ENCODE measurements at regions not wholly inside any gene's neighbourhood (a gene's known extent, or its start where the extent isn't known, plus 50 kb on each side); places are given as distances from the start of the nearest gene placed in this dataset.
"Not testable (repeated sequence)": the region's sequence is repeated elsewhere in the genome, so short reads cannot be mapped to it uniquely, and the experiment has no call there.

DNA sequence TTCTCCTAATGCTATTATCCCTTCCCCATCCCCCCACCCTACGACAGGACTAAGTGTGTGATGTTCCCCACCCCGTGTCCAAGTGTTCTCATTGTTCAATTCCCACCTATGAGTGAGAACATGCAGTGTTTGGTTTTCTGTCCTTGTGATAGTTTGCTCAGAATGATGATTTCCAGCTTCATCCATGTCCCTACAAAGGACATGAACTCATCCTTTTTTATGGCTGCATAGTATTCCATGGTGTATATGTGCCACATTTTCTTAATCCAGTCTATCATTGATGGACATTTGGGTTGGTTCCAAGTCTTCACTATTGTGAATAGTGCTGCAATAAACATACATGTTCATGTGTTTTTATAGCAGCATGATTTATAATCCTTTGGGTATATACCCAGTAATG, 183.4 kb downstream of the MSN start:
- not testable (repeated sequence) for BruUV-seq (replicated peaks)

DNA sequence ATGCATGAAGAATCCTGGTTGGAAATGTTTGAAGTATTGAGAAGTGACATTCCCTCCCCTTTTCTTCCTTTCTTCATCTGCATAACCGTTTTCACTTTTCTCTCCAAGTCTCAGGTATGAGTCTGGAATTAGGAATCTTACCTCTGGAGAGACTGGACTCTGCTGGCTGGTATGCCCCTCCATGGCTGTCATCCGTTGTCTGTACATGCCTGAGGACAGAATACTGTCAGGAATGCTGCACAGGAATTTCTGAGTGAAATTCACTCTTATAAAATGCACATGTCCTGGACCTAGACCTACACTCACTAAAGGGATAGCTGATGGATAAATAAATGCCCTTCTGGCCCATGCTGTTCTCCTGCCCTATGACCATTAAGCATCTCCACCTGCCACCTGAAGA, 179.5 kb downstream of the MSN start:
- Mint-ChIP-seq H3K27ac (ENCODE audit: unreplicated experiment) (no peak overlapping the region), H3K4me3 (ENCODE audit: unreplicated experiment) (no peak overlapping the region), H3K27me3 (ENCODE audit: insufficient read depth, unreplicated experiment) (no peaks in the 10 kb centered on the region), H3K36me3 (ENCODE audit: insufficient read depth, unreplicated experiment) (no peaks in the 10 kb centered on the region), H3K4me1 (ENCODE audit: low read depth, unreplicated experiment) (no peaks in the 10 kb centered on the region), H3K9me3 (ENCODE audit: unreplicated experiment) (no peaks in the 10 kb centered on the region)
- no peaks in the 10 kb centered on the region for H3K4me1 ChIP-seq
- intact Hi-C loops (cut with micrococcal nuclease; ENCODE audit: unreplicated experiment) = no loop called here
- no TSS peak for BruUV-seq (replicated peaks)
- CTCF ChIA-PET = no interaction called here
- H3K4me3 ChIP-seq (ENCODE audit: low read depth, low read length) = no peak overlapping the region
- POLR2A ChIA-PET = no interaction called here
- DNase-seq = no peak
- no peaks in the 10 kb centered on the region for H3K27me3 ChIP-seq (replicated peaks; ENCODE audit: control insufficient read depth, insufficient read depth, low read length)
- no peaks in the 10 kb centered on the region for H3K9me3 ChIP-seq
- H3K36me3 ChIP-seq (ENCODE audit: control insufficient read depth, insufficient read depth, low read length) = no peaks in the 10 kb centered on the region
- TF ChIP-seq, protein P1, sequence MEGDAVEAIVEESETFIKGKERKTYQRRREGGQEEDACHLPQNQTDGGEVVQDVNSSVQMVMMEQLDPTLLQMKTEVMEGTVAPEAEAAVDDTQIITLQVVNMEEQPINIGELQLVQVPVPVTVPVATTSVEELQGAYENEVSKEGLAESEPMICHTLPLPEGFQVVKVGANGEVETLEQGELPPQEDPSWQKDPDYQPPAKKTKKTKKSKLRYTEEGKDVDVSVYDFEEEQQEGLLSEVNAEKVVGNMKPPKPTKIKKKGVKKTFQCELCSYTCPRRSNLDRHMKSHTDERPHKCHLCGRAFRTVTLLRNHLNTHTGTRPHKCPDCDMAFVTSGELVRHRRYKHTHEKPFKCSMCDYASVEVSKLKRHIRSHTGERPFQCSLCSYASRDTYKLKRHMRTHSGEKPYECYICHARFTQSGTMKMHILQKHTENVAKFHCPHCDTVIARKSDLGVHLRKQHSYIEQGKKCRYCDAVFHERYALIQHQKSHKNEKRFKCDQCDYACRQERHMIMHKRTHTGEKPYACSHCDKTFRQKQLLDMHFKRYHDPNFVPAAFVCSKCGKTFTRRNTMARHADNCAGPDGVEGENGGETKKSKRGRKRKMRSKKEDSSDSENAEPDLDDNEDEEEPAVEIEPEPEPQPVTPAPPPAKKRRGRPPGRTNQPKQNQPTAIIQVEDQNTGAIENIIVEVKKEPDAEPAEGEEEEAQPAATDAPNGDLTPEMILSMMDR (IDR thresholded peaks at IDR 0.05; ENCODE audit: insufficient read depth in 1 of 2, low read depth in 1 of 2, low read length in 1 of 2, severe bottlenecking in 1 of 2, unreplicated experiment in 1 of 2) = no peak

More for the DNA sequence above, 183.4 kb downstream of the MSN start:
- H3K27ac Mint-ChIP-seq (ENCODE audit: unreplicated experiment); H3K4me3 Mint-ChIP-seq (ENCODE audit: unreplicated experiment); CTCF ChIA-PET; H3K36me3 Mint-ChIP-seq (ENCODE audit: insufficient read depth, unreplicated experiment); H3K9me3 ChIP-seq; intact Hi-C loops (cut with micrococcal nuclease; ENCODE audit: unreplicated experiment); POLR2A ChIA-PET; H3K4me3 ChIP-seq (ENCODE audit: low read depth, low read length); H3K27me3 ChIP-seq (replicated peaks; ENCODE audit: control insufficient read depth, insufficient read depth, low read length); H3K27me3 Mint-ChIP-seq (ENCODE audit: insufficient read depth, unreplicated experiment); H3K36me3 ChIP-seq (ENCODE audit: control insufficient read depth, insufficient read depth, low read length); H3K4me1 Mint-ChIP-seq (ENCODE audit: low read depth, unreplicated experiment); H3K4me1 ChIP-seq; H3K9me3 Mint-ChIP-seq (ENCODE audit: unreplicated experiment); DNase-seq: not testable (repeated sequence)

DNA sequence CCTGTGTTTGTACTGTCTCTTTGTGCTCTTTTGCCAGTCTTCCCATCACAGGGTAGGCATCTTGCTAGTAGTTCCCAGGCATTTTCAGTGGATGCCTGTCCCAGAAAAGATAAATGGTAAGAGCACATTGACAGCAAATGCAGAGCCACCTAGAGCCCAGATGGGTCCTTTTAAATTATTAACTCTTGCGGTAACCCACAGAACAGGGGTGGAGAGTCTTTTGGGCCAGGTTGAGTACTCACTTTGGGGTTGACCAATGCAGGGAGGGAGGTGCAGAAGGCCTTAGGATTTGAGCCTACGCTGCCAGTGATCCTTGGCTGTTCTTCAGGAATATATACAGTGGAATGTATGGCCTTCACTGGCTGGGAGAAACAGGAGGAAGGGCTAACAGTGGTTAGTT, 173.8 kb downstream of the MSN start:
- H3K9me3 Mint-ChIP-seq (ENCODE audit: unreplicated experiment) = no peaks in the 10 kb centered on the region
- no peaks in the 10 kb centered on the region for H3K36me3 Mint-ChIP-seq (ENCODE audit: insufficient read depth, unreplicated experiment)
- H3K4me1 Mint-ChIP-seq (ENCODE audit: low read depth, unreplicated experiment) = no peaks in the 10 kb centered on the region
- no TSS peak for BruUV-seq (replicated peaks)
- Histone ChIP-seq H3K9me3 (no peaks in the 10 kb centered on the region), H3K4me3 (ENCODE audit: low read depth, low read length) (no peak overlapping the region), H3K36me3 (ENCODE audit: control insufficient read depth, insufficient read depth, low read length) (no peaks in the 10 kb centered on the region), H3K4me1 (no peaks in the 10 kb centered on the region), H3K27me3 (replicated peaks; ENCODE audit: control insufficient read depth, insufficient read depth, low read length) (no peaks in the 10 kb centered on the region)
- ChIA-PET CTCF (no interaction called here), POLR2A (no interaction called here)
- TF ChIP-seq, protein P1 (IDR thresholded peaks at IDR 0.05; ENCODE audit: insufficient read depth in 1 of 2, low read depth in 1 of 2, low read length in 1 of 2, severe bottlenecking in 1 of 2, unreplicated experiment in 1 of 2) = no peak
- intact Hi-C loops (cut with micrococcal nuclease; ENCODE audit: unreplicated experiment) = no loop called here
- DNase-seq = no peak
- no peaks in the 10 kb centered on the region for H3K27me3 Mint-ChIP-seq (ENCODE audit: insufficient read depth, unreplicated experiment)
- H3K27ac Mint-ChIP-seq (ENCODE audit: unreplicated experiment) = no peak overlapping the region
- no peak overlapping the region for H3K4me3 Mint-ChIP-seq (ENCODE audit: unreplicated experiment)

DNA sequence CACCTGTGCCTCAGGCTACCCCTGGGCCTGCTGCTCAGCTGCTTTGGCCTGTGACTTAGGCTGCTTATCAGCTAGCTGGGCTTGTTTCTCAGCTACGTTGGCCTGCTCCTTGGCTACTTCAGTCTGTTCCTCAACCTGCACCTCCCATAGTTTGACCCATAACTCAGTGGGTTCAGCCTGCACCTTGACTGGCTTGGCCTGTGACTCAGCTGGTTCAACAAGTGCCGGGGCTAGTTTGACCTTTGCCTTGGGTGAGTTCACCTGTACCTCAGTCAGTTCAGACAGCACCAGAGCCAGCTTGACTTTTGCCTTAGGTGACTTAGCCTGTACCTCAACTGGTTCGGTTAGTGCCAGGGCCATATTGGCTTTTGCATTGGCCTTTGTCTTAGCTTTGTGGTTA, 171.2 kb downstream of the MSN start:
- CTCF ChIA-PET = no interaction called here
- Mint-ChIP-seq H3K36me3 (ENCODE audit: insufficient read depth, unreplicated experiment) (no peaks in the 10 kb centered on the region), H3K4me1 (ENCODE audit: low read depth, unreplicated experiment) (no peaks in the 10 kb centered on the region), H3K27ac (ENCODE audit: unreplicated experiment) (no peak overlapping the region), H3K27me3 (ENCODE audit: insufficient read depth, unreplicated experiment) (no peaks in the 10 kb centered on the region), H3K4me3 (ENCODE audit: unreplicated experiment) (no peak overlapping the region), H3K9me3 (ENCODE audit: unreplicated experiment) (no peaks in the 10 kb centered on the region)
- no peak overlapping the region for H3K4me3 ChIP-seq (ENCODE audit: low read depth, low read length)
- intact Hi-C loops (cut with micrococcal nuclease; ENCODE audit: unreplicated experiment) = no loop called here
- TF ChIP-seq, protein P1 (IDR thresholded peaks at IDR 0.05; ENCODE audit: insufficient read depth in 1 of 2, low read depth in 1 of 2, low read length in 1 of 2, severe bottlenecking in 1 of 2, unreplicated experiment in 1 of 2) = no peak
- no TSS peak for BruUV-seq (replicated peaks)
- H3K27me3 ChIP-seq (replicated peaks; ENCODE audit: control insufficient read depth, insufficient read depth, low read length) = no peaks in the 10 kb centered on the region
- H3K9me3 ChIP-seq = no peaks in the 10 kb centered on the region
- no peaks in the 10 kb centered on the region for H3K4me1 ChIP-seq
- DNase-seq = no peak
- POLR2A ChIA-PET = no interaction called here
- no peaks in the 10 kb centered on the region for H3K36me3 ChIP-seq (ENCODE audit: control insufficient read depth, insufficient read depth, low read length)
